ENCODE measurements at regions not wholly inside any gene's neighbourhood (a gene's known extent, or its start where the extent isn't known, plus 50 kb on each side); places are given as distances from the start of the nearest gene placed in this dataset.

DNA sequence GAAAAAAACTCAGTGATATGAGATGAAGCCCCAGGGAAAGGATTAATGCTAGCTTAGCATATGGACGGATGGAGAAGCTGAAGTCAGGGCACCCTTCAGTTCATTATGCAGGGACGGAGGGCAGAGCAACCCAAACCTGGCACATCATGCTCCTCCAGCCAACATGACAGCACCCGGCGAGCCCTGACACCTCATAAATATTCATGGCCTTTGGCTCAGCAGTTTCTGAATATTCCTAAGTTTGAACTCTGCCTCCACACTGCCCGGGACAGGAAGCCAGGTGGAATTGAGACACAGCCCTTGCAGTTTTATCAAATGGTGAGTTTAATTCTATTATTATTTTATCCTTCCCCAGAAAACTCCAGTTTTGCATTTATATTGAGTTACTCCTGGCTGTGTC lies 87.3 kb upstream of the SH3BP4 start:
- CTCF ChIA-PET = interaction anchor here (0.7 to 1.5 kb wide), 4 partner anchors 9 to 23 kb away, joined by 4 to 6 read pairs (median 5); no protein-coding TSS in a partner anchor

DNA sequence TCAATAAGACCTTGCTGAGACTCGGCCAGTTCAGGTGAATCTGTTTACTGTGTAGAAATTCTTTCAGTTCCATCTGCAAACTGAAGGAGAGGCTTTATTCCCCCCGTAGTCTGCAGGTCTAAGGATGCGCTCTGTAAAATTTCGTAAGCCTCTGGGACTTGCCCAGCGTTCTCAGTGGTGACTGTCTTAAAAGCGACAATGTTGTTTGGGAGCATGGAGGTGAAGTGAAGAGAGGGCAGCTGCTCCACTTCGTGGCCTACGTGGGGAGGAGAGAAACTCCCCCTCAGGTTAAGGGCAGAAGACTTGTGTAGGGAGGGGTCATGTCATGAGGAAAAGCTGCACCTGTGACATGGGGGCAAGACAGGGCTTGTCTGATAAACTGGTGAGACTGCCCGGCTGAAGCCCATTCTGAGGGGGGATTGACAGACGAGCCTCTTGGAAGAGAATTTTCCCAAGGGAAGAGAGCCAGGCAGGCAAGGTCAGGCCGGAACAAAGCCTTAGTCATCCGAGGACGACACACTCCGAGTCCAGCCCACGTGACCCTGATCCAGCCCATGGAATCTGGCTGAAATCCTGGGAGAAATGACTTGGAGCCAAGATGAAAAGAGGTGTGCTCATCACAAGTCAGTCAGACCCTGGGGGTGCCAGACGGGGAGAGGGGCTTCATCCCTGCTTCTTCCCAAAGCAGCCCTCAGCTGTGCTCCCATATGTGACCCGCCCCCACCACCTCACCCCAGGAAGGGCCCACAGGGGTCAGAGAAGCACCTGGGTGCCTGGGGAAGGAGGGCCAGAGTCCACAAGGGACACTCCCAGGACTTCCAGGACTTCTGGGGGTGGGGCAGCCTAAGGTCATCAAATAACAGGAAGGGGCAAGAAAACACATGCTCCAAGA lies 88.5 kb upstream of the SH3BP4 start:
- ChIA-PET CTCF (interaction anchor here (1.2 to 1.6 kb wide), 5 partner anchors 11 to 19 kb away, joined by 4 to 6 read pairs (median 6); no protein-coding TSS in a partner anchor), POLR2A (no interaction called here)
- Histone ChIP-seq H3K4me2 (peak overlapping the region; percentile 70), H3K9me3 (peaks cover 14% of the 10 kb centered on the region; the same call in 2 of the 3 replicates), H3K4me1 (peaks cover 32% of the 10 kb centered on the region), H3K27ac (peak overlapping the region; percentile 82 to 87), H3K4me3 (no peak overlapping the region)
- FAIRE-seq (no peak), DNase-seq (ENCODE audit: low read depth in 1 of 2, low spot score in 1 of 2) (peak; percentile 65 to 79), ATAC-seq (peak; percentile 91 to 94)
- TF ChIP-seq JUNB (IDR thresholded peaks at IDR 0.05) (no peak; the same call in 1 of the 2 replicates), MAX (IDR thresholded peaks at IDR 0.05) (0 out of 2 replicates have a peak, but pooled peaks have one; percentile 31), USF2 (IDR thresholded peaks at IDR 0.05) (peak; percentile 88), KDM1A (IDR thresholded peaks at IDR 0.05; ENCODE audit: low read depth) (no peak), SMC3 (IDR thresholded peaks at IDR 0.05) (0 out of 3 replicates have a peak, but pooled peaks have one; percentile 13), PHF8 (IDR thresholded peaks at IDR 0.05; ENCODE audit: borderline replicate concordance, low read depth) (no peak), JUN (IDR thresholded peaks at IDR 0.05) (0 out of 5 replicates have a peak, but pooled peaks of 1 of the 2 experiments have one; percentile 34), FOSL2 (IDR thresholded peaks at IDR 0.05) (no peak), FOSL2 (CRISPR knock-in tag; IDR thresholded peaks at IDR 0.05) (peak; percentile 64), HES2 (IDR thresholded peaks at IDR 0.05) (no peak)
- WGBS (ENCODE audit: missing lambda C conversion rate) = 52% methylated on average over 17 of the region's 17 CpGs

More for the DNA sequence above, 87.3 kb upstream of the SH3BP4 start:
- Histone ChIP-seq H3K4me2 (no peak overlapping the region), H3K9me3 (peaks cover 14% of the 10 kb centered on the region; the same call in 2 of the 3 replicates), H3K4me3 (no peak overlapping the region), H3K27ac (peak overlapping the region; percentile 82 to 87; a peak in 5 of 6 replicates), H3K4me1 (peaks cover 24% of the 10 kb centered on the region)
- WGBS (ENCODE audit: missing lambda C conversion rate) = 94% methylated on average over 5 of the region's 5 CpGs
- ATAC-seq (no peak), FAIRE-seq (no peak), DNase-seq (ENCODE audit: low read depth in 1 of 2, low spot score in 1 of 2) (no peak)
- no peak for TF ChIP-seq NPAS2 (CRISPR knock-in tag; IDR thresholded peaks at IDR 0.05; ENCODE audit: borderline replicate concordance)
- TF ChIP-seq CHD2 (IDR thresholded peaks at IDR 0.05; ENCODE audit: low read length, partially characterized antibody) = no peak
- no peak for TF ChIP-seq NFE2L2 (conservative IDR thresholded peaks at IDR 0.05; ENCODE audit: low read length)
- no peak for TF ChIP-seq ZC3H11A (IDR thresholded peaks at IDR 0.05)
- TF ChIP-seq CTCF (IDR thresholded peaks at IDR 0.05) = no peak
- TF ChIP-seq TP53 (CRISPR knock-in tag; IDR thresholded peaks at IDR 0.05) = no peak
- POLR2A ChIA-PET = no interaction called here

GRCh38 chr2:234861841-234862735 lies 89.7 kb upstream of the SH3BP4 start:
- 85% methylated on average over 12 of the region's 12 CpGs for whole genome bisulfite sequencing (ENCODE audit: missing lambda C conversion rate)
- H3K9me3 ChIP-seq = peaks cover 14% of the 10 kb centered on the region; the same call in 2 of the 3 replicates
- ChIA-PET CTCF (interaction anchor here (1.2 to 1.7 kb wide), 4 partner anchors 18 to 24 kb away, joined by 3 to 6 read pairs (median 4); no protein-coding TSS in a partner anchor), POLR2A (no interaction called here)
- ATAC-seq (no peak), DNase-seq (ENCODE audit: low read depth in 1 of 2, low spot score in 1 of 2) (no peak), FAIRE-seq (no peak)
- TF ChIP-seq SREBF2 (IDR thresholded peaks at IDR 0.05) (no peak), HOXA7 (CRISPR knock-in tag; IDR thresholded peaks at IDR 0.05) (no peak), PHF8 (IDR thresholded peaks at IDR 0.05; ENCODE audit: borderline replicate concordance, low read depth) (no peak), RFX5 (IDR thresholded peaks at IDR 0.05) (no peak), SMC3 (IDR thresholded peaks at IDR 0.05) (no peak), KDM1A (IDR thresholded peaks at IDR 0.05; ENCODE audit: low read depth) (no peak), FOSL2 (IDR thresholded peaks at IDR 0.05) (no peak), FOSL2 (CRISPR knock-in tag; IDR thresholded peaks at IDR 0.05) (no peak), EP300 (IDR thresholded peaks at IDR 0.05) (no peak), REST (IDR thresholded peaks at IDR 0.05) (no peak), POLR2A (IDR thresholded peaks at IDR 0.05; ENCODE audit: low read length) (no peak), TP53 (CRISPR knock-in tag; IDR thresholded peaks at IDR 0.05) (no peak), CEBPB (IDR thresholded peaks at IDR 0.05) (no peak), POLR2AphosphoS2 (conservative IDR thresholded peaks at IDR 0.05; ENCODE audit: low read length) (no peak)
- no peak overlapping the region for H3K4me3 ChIP-seq
- peak overlapping the region; percentile 82 to 87; a peak in 5 of 6 replicates for H3K27ac ChIP-seq
- H3K4me2 ChIP-seq = no peak overlapping the region
- H3K4me1 ChIP-seq = peaks cover 32% of the 10 kb centered on the region
